Esophagus muscularis mucosa (tissue), 4 donors: ENCODE measurements at regions not wholly inside any gene's neighbourhood (a gene's known extent, or its start where the extent isn't known, plus 50 kb on each side); places are given as distances from the start of the nearest gene placed in this dataset.

Experiments used
- EP300 ChIP-seq: sonication (generic); formaldehyde crosslinking; IDR thresholded peaks from one replicate; pipeline ENCODE4 v1.6.1; 2017; ENCODE audit warnings: antibody characterized with exemption
- POLR2A ChIP-seq: fragments of 450-650 bp; IDR thresholded peaks from one replicate; pipeline ENCODE4 v1.6.1; 2017; ENCODE audit warnings: antibody characterized with exemption, moderate library complexity, mild to moderate bottlenecking, low read depth
- POLR2AphosphoS5 ChIP-seq, 2 donors: sonication (generic); formaldehyde crosslinking; IDR thresholded peaks; one replicate each; pipeline ENCODE4 v1.6.1; 2017; ENCODE audit warnings: antibody characterized with exemption in 2 of 2
- TF ChIP-seq, protein P1 (sequence below), 3 experiments: fragments of 200-600 bp in 2 of 3; fragments of 450-650 bp in 1 of 3; sonication (generic) in 2 of 3; IDR thresholded peaks; one replicate each; pipeline ENCODE4 v1.5.1; 2017 to 2019; ENCODE audit warnings: antibody characterized with exemption in 3 of 3, mild to moderate bottlenecking in 2 of 3, moderate library complexity in 1 of 3

DNA sequence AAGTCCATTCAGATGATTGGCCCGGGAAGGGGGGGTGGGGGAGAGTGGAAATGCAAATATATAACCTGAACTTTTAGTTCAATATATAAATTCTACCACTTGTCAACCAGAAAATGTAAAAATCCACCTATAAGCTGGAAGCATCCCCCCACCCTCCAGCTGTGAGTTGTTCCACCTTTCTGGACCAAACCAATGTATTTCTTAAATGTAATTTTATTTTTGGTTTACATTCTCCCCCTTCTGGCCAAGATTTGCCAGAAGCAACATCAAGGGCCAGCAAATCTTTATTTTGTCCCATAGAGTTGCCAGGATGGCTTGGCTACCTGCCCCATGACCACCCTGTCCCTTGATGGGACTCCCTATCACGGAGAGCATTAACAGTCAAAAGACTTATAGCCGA is 545.7 kb downstream of the TBL1XR1 start:
- TF ChIP-seq, protein P1, sequence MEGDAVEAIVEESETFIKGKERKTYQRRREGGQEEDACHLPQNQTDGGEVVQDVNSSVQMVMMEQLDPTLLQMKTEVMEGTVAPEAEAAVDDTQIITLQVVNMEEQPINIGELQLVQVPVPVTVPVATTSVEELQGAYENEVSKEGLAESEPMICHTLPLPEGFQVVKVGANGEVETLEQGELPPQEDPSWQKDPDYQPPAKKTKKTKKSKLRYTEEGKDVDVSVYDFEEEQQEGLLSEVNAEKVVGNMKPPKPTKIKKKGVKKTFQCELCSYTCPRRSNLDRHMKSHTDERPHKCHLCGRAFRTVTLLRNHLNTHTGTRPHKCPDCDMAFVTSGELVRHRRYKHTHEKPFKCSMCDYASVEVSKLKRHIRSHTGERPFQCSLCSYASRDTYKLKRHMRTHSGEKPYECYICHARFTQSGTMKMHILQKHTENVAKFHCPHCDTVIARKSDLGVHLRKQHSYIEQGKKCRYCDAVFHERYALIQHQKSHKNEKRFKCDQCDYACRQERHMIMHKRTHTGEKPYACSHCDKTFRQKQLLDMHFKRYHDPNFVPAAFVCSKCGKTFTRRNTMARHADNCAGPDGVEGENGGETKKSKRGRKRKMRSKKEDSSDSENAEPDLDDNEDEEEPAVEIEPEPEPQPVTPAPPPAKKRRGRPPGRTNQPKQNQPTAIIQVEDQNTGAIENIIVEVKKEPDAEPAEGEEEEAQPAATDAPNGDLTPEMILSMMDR (IDR thresholded peaks at IDR 0.05): no peak
- TF ChIP-seq POLR2AphosphoS5 (IDR thresholded peaks at IDR 0.05) (no peak), EP300 (no peak), POLR2A (no peak)
